ENCODE measurements at regions not wholly inside any gene's neighbourhood (a gene's known extent, or its start where the extent isn't known, plus 50 kb on each side); places are given as distances from the start of the nearest gene placed in this dataset.

- intact Hi-C loops (cut with DNase I) = no loop called here
- Histone ChIP-seq H3K4me3 (no peak overlapping the region), H3K4me1 (peaks cover 4% of the 10 kb centered on the region), H3K27ac (no peak overlapping the region), H3K27me3 (no peaks in the 10 kb centered on the region), H3K36me3 (no peaks in the 10 kb centered on the region), H3K9me3 (no peaks in the 10 kb centered on the region)
- DNase-seq (ENCODE audit: extremely low spot score in 2 of 2) = no peak
- TF ChIP-seq CTCF (IDR thresholded peaks at IDR 0.05) (no peak), POLR2A (IDR thresholded peaks at IDR 0.05) (no peak), POLR2AphosphoS5 (IDR thresholded peaks at IDR 0.05; ENCODE audit: insufficient read depth in 1 of 2, low read depth in 1 of 2) (no peak)
Measured at GRCh38 chr2:125721072-125721721, 934.8 kb upstream of the GYPC start.

- DNase-seq (ENCODE audit: extremely low spot score in 2 of 2) = no peak
- H3K9me3 ChIP-seq = no peaks in the 10 kb centered on the region
- intact Hi-C loops (cut with DNase I) = no loop called here
Measured at GRCh38 chr2:125730921-125731320, 925.0 kb upstream of the GYPC start.

GRCh38 chr2:125736306-125736705 is 919.7 kb upstream of the GYPC start:
- Histone ChIP-seq H3K27ac (no peak overlapping the region), H3K4me3 (no peak overlapping the region), H3K27me3 (no peaks in the 10 kb centered on the region), H3K36me3 (no peaks in the 10 kb centered on the region), H3K9me3 (no peaks in the 10 kb centered on the region), H3K4me1 (no peaks in the 10 kb centered on the region)
- no peak for TF ChIP-seq POLR2AphosphoS5 (IDR thresholded peaks at IDR 0.05; ENCODE audit: insufficient read depth in 1 of 2, low read depth in 1 of 2)
- TF ChIP-seq POLR2A (IDR thresholded peaks at IDR 0.05) = no peak
- TF ChIP-seq CTCF (IDR thresholded peaks at IDR 0.05) = no peak
- no peak for DNase-seq (ENCODE audit: extremely low spot score in 2 of 2)
- intact Hi-C loops (cut with DNase I) = no loop called here

More at GRCh38 chr2:125730921-125731320, 925.0 kb upstream of the GYPC start:
- Histone ChIP-seq H3K27me3 (no peaks in the 10 kb centered on the region), H3K27ac (no peak overlapping the region), H3K4me1 (no peaks in the 10 kb centered on the region), H3K4me3 (no peak overlapping the region), H3K36me3 (no peaks in the 10 kb centered on the region)
- TF ChIP-seq CTCF (IDR thresholded peaks at IDR 0.05) (no peak), POLR2AphosphoS5 (IDR thresholded peaks at IDR 0.05; ENCODE audit: insufficient read depth in 1 of 2, low read depth in 1 of 2) (no peak)

- Histone ChIP-seq H3K9me3 (no peaks in the 10 kb centered on the region), H3K4me1 (no peaks in the 10 kb centered on the region), H3K36me3 (no peaks in the 10 kb centered on the region), H3K27me3 (no peaks in the 10 kb centered on the region), H3K4me3 (no peak overlapping the region), H3K27ac (no peak overlapping the region)
- DNase-seq (ENCODE audit: extremely low spot score in 2 of 2) = no peak
- TF ChIP-seq POLR2A (IDR thresholded peaks at IDR 0.05) = no peak
- TF ChIP-seq POLR2AphosphoS5 (IDR thresholded peaks at IDR 0.05; ENCODE audit: insufficient read depth in 1 of 2, low read depth in 1 of 2) = no peak
- no peak for TF ChIP-seq CTCF (IDR thresholded peaks at IDR 0.05)
- intact Hi-C loops (cut with DNase I) = no loop called here
Measured at GRCh38 chr2:125745514-125745913, 910.4 kb upstream of the GYPC start.

GRCh38 chr2:125746321-125747164 is 909.4 kb upstream of the GYPC start:
- TF ChIP-seq POLR2A (IDR thresholded peaks at IDR 0.05) (no peak), POLR2AphosphoS5 (IDR thresholded peaks at IDR 0.05; ENCODE audit: insufficient read depth in 1 of 2, low read depth in 1 of 2) (no peak), CTCF (IDR thresholded peaks at IDR 0.05) (no peak)
- H3K4me1 ChIP-seq = no peaks in the 10 kb centered on the region
- H3K36me3 ChIP-seq = no peaks in the 10 kb centered on the region
- H3K9me3 ChIP-seq = no peaks in the 10 kb centered on the region
- no peak for DNase-seq (ENCODE audit: extremely low spot score in 2 of 2)
- intact Hi-C loops (cut with DNase I) = no loop called here
- no peak overlapping the region for H3K4me3 ChIP-seq
- no peak overlapping the region for H3K27ac ChIP-seq
- no peaks in the 10 kb centered on the region for H3K27me3 ChIP-seq
